GM19043 (cell line): ENCODE measurements at regions not wholly inside any gene's neighbourhood (a gene's known extent, or its start where the extent isn't known, plus 50 kb on each side); places are given as distances from the start of the nearest gene placed in this dataset.

Source experiments
- ATAC-seq: cut with Tn5 transposase; IDR thresholded peaks from one replicate; pipeline ENCODE4 v1.9.1; 2021; ENCODE audit warnings: low read depth; ENCODE audit not compliant: unreplicated experiment

- ATAC-seq: no peak
Measured at GRCh38 chr2:54360055-54360792, 95.9 kb upstream of the SPTBN1 start.

DNA sequence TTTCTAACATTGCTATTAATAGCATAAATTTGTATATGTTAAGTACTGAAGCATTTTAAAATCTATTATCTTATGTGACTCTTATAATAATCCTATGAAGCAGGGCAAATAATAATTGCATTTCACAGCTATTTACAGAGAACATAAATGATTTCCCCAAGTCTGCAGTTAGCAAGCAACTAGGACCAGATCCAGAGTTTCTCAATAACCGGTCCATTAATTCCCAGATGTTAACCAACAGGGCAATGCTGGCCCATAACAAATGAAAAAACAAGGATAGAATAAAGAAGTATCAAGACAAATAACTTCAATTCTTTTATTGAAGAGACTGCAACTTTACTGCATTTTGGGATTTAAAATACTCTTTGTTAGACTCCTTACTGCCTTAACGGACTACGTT, 91.7 kb upstream of the SPTBN1 start:
- no peak for ATAC-seq

GRCh38 chr2:54365661-54366060, 90.5 kb upstream of the SPTBN1 start:
- no peak for ATAC-seq

GRCh38 chr2:54366487-54367280, 89.4 kb upstream of the SPTBN1 start:
- ATAC-seq: no peak

- no peak for ATAC-seq
Measured at GRCh38 chr2:54370405-54371104, 85.6 kb upstream of the SPTBN1 start.

DNA sequence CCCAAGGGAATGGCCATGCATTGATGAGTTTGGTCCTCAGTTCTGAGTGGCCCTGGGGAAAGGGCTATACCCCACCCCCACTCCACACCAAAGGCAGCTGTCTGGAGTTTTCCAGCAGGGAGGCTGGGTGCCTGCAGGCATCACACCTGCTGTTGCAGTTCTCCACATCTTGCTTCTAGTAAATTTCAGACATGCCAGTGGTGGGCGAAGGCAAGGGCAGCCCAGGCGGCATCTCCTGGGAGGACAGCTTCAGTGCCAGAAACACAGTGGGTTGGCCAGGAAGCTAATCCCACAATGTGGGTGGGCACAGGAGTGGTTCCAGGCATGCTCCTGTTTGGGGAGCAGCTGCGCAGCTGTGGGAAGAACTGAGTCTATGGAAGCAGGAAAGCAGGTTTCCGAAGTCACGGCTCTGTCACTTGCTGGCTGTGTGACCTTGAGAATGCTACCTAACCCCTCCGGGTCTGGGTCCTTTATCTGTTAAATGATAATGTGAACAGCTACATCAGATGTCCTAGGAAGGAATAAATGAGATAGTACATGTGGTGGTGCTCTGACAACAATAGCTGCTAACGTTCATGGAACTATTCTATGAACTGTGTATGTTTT, 84.6 kb upstream of the SPTBN1 start:
- ATAC-seq: no peak

- ATAC-seq: no peak
Measured at GRCh38 chr2:54372361-54372760, 83.8 kb upstream of the SPTBN1 start.

- ATAC-seq: no peak
Measured at GRCh38 chr2:54373855-54374254, 82.3 kb upstream of the SPTBN1 start.

DNA sequence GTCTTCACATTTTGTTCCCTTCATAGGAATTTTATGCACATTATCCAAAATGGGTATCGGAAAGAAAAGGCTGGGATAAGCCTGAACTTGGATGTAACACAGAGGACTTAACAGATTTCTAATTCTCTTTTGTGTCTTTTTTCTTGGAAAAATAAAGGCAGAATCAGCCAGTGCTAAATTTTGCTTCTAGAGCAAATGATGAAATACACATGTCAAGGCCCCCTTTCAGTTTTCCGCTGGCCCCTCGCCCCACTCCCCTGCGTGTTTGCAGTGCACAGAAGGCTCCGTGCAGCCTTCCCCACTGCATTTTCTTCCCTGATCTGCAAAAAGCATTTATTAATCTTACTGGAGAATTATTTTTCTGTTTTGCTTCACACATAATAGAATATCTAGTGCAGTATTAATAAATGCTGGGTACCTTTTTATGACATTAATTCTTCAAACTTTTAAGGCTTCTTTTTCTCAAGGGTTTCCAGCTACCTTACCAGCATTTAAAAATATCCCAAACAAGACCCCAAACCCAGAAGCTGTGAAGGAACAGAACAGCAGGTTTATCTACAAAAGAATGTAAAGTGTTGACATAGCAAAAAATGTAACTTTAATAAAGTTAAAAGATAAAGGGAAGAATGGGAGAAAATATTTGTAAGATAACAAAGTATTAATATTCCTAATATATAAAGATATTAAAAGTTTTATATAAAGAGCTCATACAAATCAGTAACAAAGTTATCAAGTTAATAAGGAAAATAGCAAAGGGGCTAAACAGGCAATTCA, 81.3 kb upstream of the SPTBN1 start:
- ATAC-seq: no peak

GRCh38 chr2:54377451-54377850, 78.7 kb upstream of the SPTBN1 start:
- ATAC-seq: no peak

DNA sequence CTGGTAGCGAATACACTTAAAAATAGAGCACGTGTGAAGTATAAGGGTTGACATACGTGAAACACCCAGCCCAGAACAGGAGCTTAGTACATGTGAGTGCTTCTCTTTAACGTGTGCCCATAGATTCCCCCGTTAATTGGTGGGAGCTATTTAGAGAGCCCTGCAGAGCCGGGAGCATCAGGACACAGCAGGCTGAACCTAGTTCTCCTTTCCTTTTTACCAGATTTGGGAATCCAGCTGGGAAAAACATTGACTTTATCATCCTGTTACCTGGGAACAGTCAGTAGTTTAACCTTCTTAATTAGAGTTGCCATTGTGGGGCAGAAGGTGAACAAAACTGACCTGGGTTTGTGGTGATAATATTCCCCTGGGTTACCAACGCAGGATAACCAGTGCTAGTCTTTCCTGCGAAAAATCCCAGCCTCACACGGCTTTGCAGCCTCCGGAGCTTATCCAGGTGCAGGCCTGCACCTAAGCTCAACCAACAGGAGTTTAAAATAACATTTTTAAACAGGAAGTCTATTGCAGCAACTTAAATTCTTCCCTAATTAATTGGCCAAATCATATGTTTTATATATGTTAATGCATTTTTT, 78.1 kb upstream of the SPTBN1 start:
- no peak for ATAC-seq

DNA sequence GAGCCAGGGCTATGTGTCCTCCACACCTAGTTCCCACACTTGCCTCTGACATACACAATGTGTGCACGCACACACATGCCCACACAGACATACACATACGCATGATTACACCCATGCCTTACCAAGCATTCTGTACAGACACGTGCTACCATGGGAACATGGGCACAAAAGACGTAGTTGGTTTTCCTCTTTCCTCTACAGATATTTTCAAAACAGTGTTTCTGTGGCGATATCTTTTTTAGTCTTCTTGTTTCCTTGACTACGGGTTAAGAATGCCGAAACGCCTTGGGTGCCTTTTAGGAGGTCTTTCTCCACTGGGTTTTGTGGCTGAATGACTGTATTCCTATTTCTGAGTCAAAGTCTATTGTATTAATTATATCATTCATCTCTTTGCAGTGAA, 75.5 kb upstream of the SPTBN1 start:
- ATAC-seq: no peak

GRCh38 chr2:54381293-54381692, 74.8 kb upstream of the SPTBN1 start:
- ATAC-seq: no peak

DNA sequence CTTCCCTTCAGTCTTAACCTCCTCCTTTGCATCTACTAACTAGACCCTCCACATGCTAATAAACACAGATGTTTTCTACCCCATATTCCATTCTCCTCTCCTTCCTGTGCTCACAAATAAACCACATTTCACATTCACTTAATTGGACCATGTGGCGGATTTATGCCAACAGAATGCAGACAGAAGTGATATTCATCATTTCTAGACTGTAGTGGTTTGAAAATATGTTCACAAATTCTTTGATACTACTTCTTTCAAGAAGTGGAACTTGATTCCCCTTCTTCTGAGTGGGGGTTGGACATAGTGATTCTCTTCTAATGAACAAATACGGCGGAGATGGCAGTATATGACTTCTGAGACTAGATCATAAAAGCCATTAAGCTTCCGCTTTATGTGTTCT, 73.5 kb upstream of the SPTBN1 start:
- ATAC-seq: no peak

- ATAC-seq: no peak
Measured at GRCh38 chr2:54384301-54385203, 71.6 kb upstream of the SPTBN1 start.

- no peak for ATAC-seq
Measured at GRCh38 chr2:54385271-54385670, 70.9 kb upstream of the SPTBN1 start.

- no peak for ATAC-seq
Measured at GRCh38 chr2:54386585-54386984, 69.5 kb upstream of the SPTBN1 start.

DNA sequence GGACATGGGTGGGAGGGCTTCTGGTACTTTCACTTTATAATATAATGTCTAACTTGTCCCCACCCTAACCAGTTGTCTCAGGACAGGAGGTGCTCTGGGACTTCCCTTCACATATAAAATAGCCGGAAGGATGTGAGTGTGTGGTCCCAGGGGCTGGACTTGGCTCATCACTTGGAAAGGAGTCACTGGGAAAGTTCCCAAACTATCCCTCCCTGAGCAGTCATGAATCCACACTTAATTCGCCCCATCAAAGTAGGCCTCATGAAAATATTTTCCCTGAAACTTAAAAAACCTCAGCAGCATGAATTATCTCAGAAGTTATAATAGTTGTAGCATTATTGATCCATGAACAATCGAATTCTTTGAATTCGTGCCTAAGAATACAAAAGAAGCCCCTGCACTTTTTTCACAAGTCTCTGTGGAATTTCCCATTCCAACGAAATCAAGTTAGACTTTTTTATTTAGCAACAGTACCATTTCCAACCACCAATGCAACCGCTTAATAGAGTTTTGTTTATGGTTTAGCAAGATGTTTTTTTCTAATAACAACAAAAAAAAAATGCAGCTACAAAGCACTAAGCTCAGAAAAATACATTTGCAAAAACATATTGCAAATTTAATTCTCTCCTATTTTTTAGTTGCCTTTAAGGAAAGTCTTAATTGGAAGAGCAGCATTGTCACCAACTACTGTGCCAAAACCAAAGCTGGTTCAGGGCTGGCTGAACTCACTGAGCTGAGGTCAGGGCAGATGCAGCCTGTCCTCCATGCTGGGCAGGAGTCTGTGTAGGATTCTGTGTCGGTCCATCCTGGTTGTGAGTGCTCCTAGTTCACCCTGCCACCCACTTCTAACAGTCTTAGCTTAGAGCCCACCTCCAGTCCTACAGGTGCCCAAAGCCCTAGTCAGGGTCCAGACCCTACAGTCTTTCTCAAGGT, 68.8 kb upstream of the SPTBN1 start:
- no peak for ATAC-seq
